Glutamatergic neuron (in vitro differentiated cells): ENCODE measurements at regions not wholly inside any gene's neighbourhood (a gene's known extent, or its start where the extent isn't known, plus 50 kb on each side); places are given as distances from the start of the nearest gene placed in this dataset.

Experiments used
- DNase-seq: peaks from one replicate; pipeline ENCODE4 v3.0.0; 2022
- H3K27ac Mint-ChIP-seq: one replicate; pipeline ENCODE4 v1.8.0; 2020; ENCODE audit warnings: mild to moderate bottlenecking, mixed read lengths, inconsistent platforms; ENCODE audit not compliant: unreplicated experiment
- H3K27me3 Mint-ChIP-seq: one replicate; pipeline ENCODE4 v1.8.0; 2020; ENCODE audit warnings: mild to moderate bottlenecking, moderate library complexity, mixed read lengths, inconsistent platforms; ENCODE audit not compliant: unreplicated experiment
- H3K36me3 Mint-ChIP-seq: one replicate; pipeline ENCODE4 v1.8.0; 2020; ENCODE audit warnings: mild to moderate bottlenecking, mixed read lengths, inconsistent platforms; ENCODE audit not compliant: unreplicated experiment
- H3K4me1 Mint-ChIP-seq: one replicate; pipeline ENCODE4 v1.8.0; 2020; ENCODE audit warnings: mild to moderate bottlenecking, low read depth, mixed read lengths, inconsistent platforms; ENCODE audit not compliant: unreplicated experiment
- H3K4me3 Mint-ChIP-seq: one replicate; pipeline ENCODE4 v1.8.0; 2020; ENCODE audit warnings: mild to moderate bottlenecking, mixed read lengths, inconsistent platforms; ENCODE audit not compliant: unreplicated experiment
- H3K9me3 Mint-ChIP-seq: one replicate; pipeline ENCODE4 v1.8.0; 2020; ENCODE audit warnings: mild to moderate bottlenecking, moderate library complexity, mixed read lengths, inconsistent platforms; ENCODE audit not compliant: unreplicated experiment
- CTCF ChIP-seq: fragments of 200-600 bp; sonication (generic); IDR thresholded peaks from one replicate; pipeline ENCODE4 v1.5.0; 2021; ENCODE audit not compliant: partially characterized antibody, unreplicated experiment

- H3K27ac Mint-ChIP-seq, result peak overlapping the region; percentile 52
- H3K36me3 Mint-ChIP-seq, result no peaks in the 10 kb centered on the region
- no peak for TF ChIP-seq CTCF
- peaks cover 27% of the 10 kb centered on the region for H3K4me1 Mint-ChIP-seq
- no peak for DNase-seq
- no peak overlapping the region for H3K4me3 Mint-ChIP-seq
- peaks cover 7% of the 10 kb centered on the region for H3K27me3 Mint-ChIP-seq
- peaks cover 9% of the 10 kb centered on the region for H3K9me3 Mint-ChIP-seq
These were observed 143.8 kb upstream of the PPARGC1A start for GRCh38 chr4:24033626-24034025.

GRCh38 chr4:24032371-24032989, 142.6 kb upstream of the PPARGC1A start:
- peak; percentile 34 for DNase-seq
- Mint-ChIP-seq H3K9me3 (peaks cover 9% of the 10 kb centered on the region), H3K36me3 (no peaks in the 10 kb centered on the region), H3K27me3 (peaks cover 7% of the 10 kb centered on the region), H3K27ac (peak overlapping the region; percentile 79), H3K4me1 (peaks cover 25% of the 10 kb centered on the region), H3K4me3 (no peak overlapping the region)
- TF ChIP-seq CTCF, result peak; percentile 34

GRCh38 chr4:24026596-24026995, 136.7 kb upstream of the PPARGC1A start:
- H3K4me1 Mint-ChIP-seq, result no peaks in the 10 kb centered on the region
- H3K4me3 Mint-ChIP-seq, result no peak overlapping the region
- no peak for TF ChIP-seq CTCF
- H3K9me3 Mint-ChIP-seq, result peaks cover 1% of the 10 kb centered on the region
- H3K27me3 Mint-ChIP-seq, result no peaks in the 10 kb centered on the region
- DNase-seq, result no peak
- H3K36me3 Mint-ChIP-seq, result no peaks in the 10 kb centered on the region
- no peak overlapping the region for H3K27ac Mint-ChIP-seq

GRCh38 chr4:24024605-24025004, 134.8 kb upstream of the PPARGC1A start:
- Mint-ChIP-seq H3K9me3 (peaks cover 1% of the 10 kb centered on the region), H3K4me1 (no peaks in the 10 kb centered on the region), H3K27me3 (peaks cover under 1% of the 10 kb centered on the region), H3K36me3 (no peaks in the 10 kb centered on the region), H3K27ac (no peak overlapping the region), H3K4me3 (no peak overlapping the region)
- TF ChIP-seq CTCF, result no peak
- DNase-seq, result no peak

GRCh38 chr4:24024157-24024556, 134.3 kb upstream of the PPARGC1A start:
- H3K27ac Mint-ChIP-seq, result no peak overlapping the region

More at GRCh38 chr4:24024157-24024556, 134.3 kb upstream of the PPARGC1A start:
- H3K27me3 Mint-ChIP-seq, result peaks cover 4% of the 10 kb centered on the region
- DNase-seq, result no peak
- no peaks in the 10 kb centered on the region for H3K36me3 Mint-ChIP-seq
- H3K4me3 Mint-ChIP-seq, result no peak overlapping the region
- H3K9me3 Mint-ChIP-seq, result peaks cover 1% of the 10 kb centered on the region
- no peak for TF ChIP-seq CTCF
- no peaks in the 10 kb centered on the region for H3K4me1 Mint-ChIP-seq
